ENCODE measurements at regions not wholly inside any gene's neighbourhood (a gene's known extent, or its start where the extent isn't known, plus 50 kb on each side); places are given as distances from the start of the nearest gene placed in this dataset.

DNA sequence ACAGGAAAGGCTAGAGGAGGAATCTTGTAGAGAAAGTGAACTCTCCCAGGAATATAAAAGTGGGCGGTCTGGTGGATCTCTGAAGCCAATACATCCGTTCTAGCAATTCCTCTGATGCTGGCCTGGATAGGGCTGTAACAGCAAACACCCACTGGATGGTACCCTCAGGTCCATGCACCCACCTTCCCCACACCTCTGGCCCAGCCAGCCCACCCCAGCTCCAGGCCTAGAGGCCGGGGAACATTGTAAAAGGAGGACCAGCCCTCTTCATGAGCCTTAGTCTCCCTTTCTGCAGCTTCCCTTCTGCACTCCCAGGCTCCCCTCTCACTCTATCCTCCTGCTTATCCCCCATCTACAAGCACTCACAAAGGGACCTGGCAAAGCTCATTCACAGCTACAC, 443.9 kb downstream of the BUD13 start:
- Histone ChIP-seq H3K27me3 (ENCODE audit: control insufficient read depth, insufficient read depth, low read length) (no peaks in the 10 kb centered on the region; the same call in 1 of the 2 replicates), H3K4me1 (ENCODE audit: control insufficient read depth, insufficient read depth, low read length) (no peaks in the 10 kb centered on the region), H3K27ac (ENCODE audit: low read length) (no peak overlapping the region), H3K9me3 (ENCODE audit: control insufficient read depth, insufficient read depth, low read depth, low read length) (no peaks in the 10 kb centered on the region), H3K36me3 (ENCODE audit: control insufficient read depth, insufficient read depth, low read length) (no peaks in the 10 kb centered on the region), H3K4me3 (ENCODE audit: low read depth in 2 of 2, low read length in 2 of 2) (no peak overlapping the region)
- no TSS peak for BruUV-seq (replicated peaks)
- in situ Hi-C loops (cut with HindIII; ENCODE audit: low pct_unique_long_range_greater_than_20kb, low sequenced_read_pairs) = no loop called here
- no peak for TF ChIP-seq TCF7L2 (IDR thresholded peaks at IDR 0.05; ENCODE audit: low read depth, low read length)
- no peak for ATAC-seq
- ChIA-PET POLR2A (no interaction called here), CTCF (no interaction called here)
- DNase-seq (ENCODE audit: low read depth, low spot score) = no peak
- intact Hi-C loops (cut with micrococcal nuclease; ENCODE audit: unreplicated experiment) = no loop called here

DNA sequence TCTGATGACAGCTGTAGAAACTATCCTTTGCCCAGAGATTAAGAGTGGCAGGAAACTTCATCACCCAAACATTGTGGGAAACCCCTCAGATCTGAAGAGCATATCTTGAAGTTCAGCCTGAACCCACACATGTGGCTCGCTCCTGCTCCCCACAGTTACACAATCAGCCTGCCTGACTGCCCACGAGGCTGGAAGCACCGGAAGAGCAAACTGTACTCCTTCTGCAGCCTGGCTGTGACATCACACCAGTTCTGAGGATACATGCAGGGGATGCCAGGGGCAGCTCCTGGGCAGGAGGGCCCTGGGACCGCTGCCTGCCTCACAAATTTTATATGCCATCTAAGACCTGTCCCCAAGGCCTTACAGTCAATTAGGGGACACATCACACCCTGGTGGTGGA, 444.4 kb downstream of the BUD13 start:
- ATAC-seq = no peak
- H3K27me3 ChIP-seq (ENCODE audit: control insufficient read depth, insufficient read depth, low read length) = no peaks in the 10 kb centered on the region
- TF ChIP-seq, protein P1, sequence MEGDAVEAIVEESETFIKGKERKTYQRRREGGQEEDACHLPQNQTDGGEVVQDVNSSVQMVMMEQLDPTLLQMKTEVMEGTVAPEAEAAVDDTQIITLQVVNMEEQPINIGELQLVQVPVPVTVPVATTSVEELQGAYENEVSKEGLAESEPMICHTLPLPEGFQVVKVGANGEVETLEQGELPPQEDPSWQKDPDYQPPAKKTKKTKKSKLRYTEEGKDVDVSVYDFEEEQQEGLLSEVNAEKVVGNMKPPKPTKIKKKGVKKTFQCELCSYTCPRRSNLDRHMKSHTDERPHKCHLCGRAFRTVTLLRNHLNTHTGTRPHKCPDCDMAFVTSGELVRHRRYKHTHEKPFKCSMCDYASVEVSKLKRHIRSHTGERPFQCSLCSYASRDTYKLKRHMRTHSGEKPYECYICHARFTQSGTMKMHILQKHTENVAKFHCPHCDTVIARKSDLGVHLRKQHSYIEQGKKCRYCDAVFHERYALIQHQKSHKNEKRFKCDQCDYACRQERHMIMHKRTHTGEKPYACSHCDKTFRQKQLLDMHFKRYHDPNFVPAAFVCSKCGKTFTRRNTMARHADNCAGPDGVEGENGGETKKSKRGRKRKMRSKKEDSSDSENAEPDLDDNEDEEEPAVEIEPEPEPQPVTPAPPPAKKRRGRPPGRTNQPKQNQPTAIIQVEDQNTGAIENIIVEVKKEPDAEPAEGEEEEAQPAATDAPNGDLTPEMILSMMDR (IDR thresholded peaks at IDR 0.05) = no peak
- no peak for TF ChIP-seq TCF7L2 (IDR thresholded peaks at IDR 0.05; ENCODE audit: low read depth, low read length)
- TF ChIP-seq, protein P2, sequence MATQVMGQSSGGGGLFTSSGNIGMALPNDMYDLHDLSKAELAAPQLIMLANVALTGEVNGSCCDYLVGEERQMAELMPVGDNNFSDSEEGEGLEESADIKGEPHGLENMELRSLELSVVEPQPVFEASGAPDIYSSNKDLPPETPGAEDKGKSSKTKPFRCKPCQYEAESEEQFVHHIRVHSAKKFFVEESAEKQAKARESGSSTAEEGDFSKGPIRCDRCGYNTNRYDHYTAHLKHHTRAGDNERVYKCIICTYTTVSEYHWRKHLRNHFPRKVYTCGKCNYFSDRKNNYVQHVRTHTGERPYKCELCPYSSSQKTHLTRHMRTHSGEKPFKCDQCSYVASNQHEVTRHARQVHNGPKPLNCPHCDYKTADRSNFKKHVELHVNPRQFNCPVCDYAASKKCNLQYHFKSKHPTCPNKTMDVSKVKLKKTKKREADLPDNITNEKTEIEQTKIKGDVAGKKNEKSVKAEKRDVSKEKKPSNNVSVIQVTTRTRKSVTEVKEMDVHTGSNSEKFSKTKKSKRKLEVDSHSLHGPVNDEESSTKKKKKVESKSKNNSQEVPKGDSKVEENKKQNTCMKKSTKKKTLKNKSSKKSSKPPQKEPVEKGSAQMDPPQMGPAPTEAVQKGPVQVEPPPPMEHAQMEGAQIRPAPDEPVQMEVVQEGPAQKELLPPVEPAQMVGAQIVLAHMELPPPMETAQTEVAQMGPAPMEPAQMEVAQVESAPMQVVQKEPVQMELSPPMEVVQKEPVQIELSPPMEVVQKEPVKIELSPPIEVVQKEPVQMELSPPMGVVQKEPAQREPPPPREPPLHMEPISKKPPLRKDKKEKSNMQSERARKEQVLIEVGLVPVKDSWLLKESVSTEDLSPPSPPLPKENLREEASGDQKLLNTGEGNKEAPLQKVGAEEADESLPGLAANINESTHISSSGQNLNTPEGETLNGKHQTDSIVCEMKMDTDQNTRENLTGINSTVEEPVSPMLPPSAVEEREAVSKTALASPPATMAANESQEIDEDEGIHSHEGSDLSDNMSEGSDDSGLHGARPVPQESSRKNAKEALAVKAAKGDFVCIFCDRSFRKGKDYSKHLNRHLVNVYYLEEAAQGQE (IDR thresholded peaks at IDR 0.05; ENCODE audit: insufficient read depth in 1 of 2, low read depth in 2 of 2, low read length in 1 of 2) = no peak
- no peak for TF ChIP-seq POLR2AphosphoS5 (IDR thresholded peaks at IDR 0.05; ENCODE audit: low read depth, low read length)
- TF ChIP-seq SIN3A (IDR thresholded peaks at IDR 0.05; ENCODE audit: borderline replicate concordance, insufficient read depth, low read depth, low read length) = no peak
- no peaks in the 10 kb centered on the region for H3K4me1 ChIP-seq (ENCODE audit: control insufficient read depth, insufficient read depth, low read length)
- no peak overlapping the region for H3K27ac ChIP-seq (ENCODE audit: low read length)
- ChIA-PET CTCF (no interaction called here), POLR2A (no interaction called here)
- H3K9me3 ChIP-seq (ENCODE audit: control insufficient read depth, insufficient read depth, low read depth, low read length) = no peaks in the 10 kb centered on the region
- intact Hi-C loops (cut with micrococcal nuclease; ENCODE audit: unreplicated experiment) (no loop called here), in situ Hi-C loops (cut with HindIII; ENCODE audit: low pct_unique_long_range_greater_than_20kb, low sequenced_read_pairs) (no loop called here)
- BruUV-seq (replicated peaks) = no TSS peak
- DNase-seq (ENCODE audit: low read depth, low spot score) = no peak
- no peaks in the 10 kb centered on the region for H3K36me3 ChIP-seq (ENCODE audit: control insufficient read depth, insufficient read depth, low read length)
- no peak overlapping the region for H3K4me3 ChIP-seq (ENCODE audit: low read depth in 2 of 2, low read length in 2 of 2)

DNA sequence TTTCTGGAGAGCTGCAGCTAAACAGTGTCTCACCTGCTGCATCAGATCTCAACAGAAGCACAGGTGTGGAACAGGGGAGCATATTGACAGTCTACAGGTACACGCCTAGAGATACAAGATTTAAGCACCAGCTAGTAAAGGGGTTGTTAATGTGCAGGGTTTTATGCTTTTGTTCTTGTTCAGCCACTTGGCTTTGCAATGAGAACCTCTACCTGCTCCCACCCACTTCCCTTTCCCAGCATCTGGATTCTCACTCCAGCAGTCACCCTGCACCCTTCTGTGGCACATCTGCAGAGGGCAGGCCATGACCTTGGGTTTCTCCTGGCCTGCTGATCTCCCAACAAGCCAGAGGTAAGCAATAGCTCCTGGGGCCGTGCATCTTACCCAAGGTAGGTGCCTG, 446.6 kb downstream of the BUD13 start:
- CTCF ChIA-PET = interaction anchor here (0.5 kb wide), 1 partner anchor 52 kb away, joined by 3 read pairs; no protein-coding TSS in a partner anchor
- TF ChIP-seq, protein P1 (IDR thresholded peaks at IDR 0.05) = no peak
- no peak for TF ChIP-seq TCF7L2 (IDR thresholded peaks at IDR 0.05; ENCODE audit: low read depth, low read length)
- TF ChIP-seq SIN3A (IDR thresholded peaks at IDR 0.05; ENCODE audit: borderline replicate concordance, insufficient read depth, low read depth, low read length) = no peak
- TF ChIP-seq, protein P2 (IDR thresholded peaks at IDR 0.05; ENCODE audit: insufficient read depth in 1 of 2, low read depth in 2 of 2, low read length in 1 of 2) = no peak
- no peak for TF ChIP-seq POLR2AphosphoS5 (IDR thresholded peaks at IDR 0.05; ENCODE audit: low read depth, low read length)
- ATAC-seq (no peak), DNase-seq (ENCODE audit: low read depth, low spot score) (no peak)
- H3K4me1 ChIP-seq (ENCODE audit: control insufficient read depth, insufficient read depth, low read length) = no peaks in the 10 kb centered on the region
- no peaks in the 10 kb centered on the region for H3K36me3 ChIP-seq (ENCODE audit: control insufficient read depth, insufficient read depth, low read length)
- intact Hi-C loops (cut with micrococcal nuclease; ENCODE audit: unreplicated experiment) (no loop called here), in situ Hi-C loops (cut with HindIII; ENCODE audit: low pct_unique_long_range_greater_than_20kb, low sequenced_read_pairs) (no loop called here)
- POLR2A ChIA-PET = no interaction called here
- no TSS peak for BruUV-seq (replicated peaks)
- H3K27me3 ChIP-seq (ENCODE audit: control insufficient read depth, insufficient read depth, low read length) = no peaks in the 10 kb centered on the region
- no peak overlapping the region for H3K27ac ChIP-seq (ENCODE audit: low read length)
- H3K4me3 ChIP-seq (ENCODE audit: low read depth in 2 of 2, low read length in 2 of 2) = no peak overlapping the region
- H3K9me3 ChIP-seq (ENCODE audit: control insufficient read depth, insufficient read depth, low read depth, low read length) = no peaks in the 10 kb centered on the region
